ENCODE measurements at regions not wholly inside any gene's neighbourhood (a gene's known extent, or its start where the extent isn't known, plus 50 kb on each side); places are given as distances from the start of the nearest gene placed in this dataset.
"Not testable (repeated sequence)": the region's sequence is repeated elsewhere in the genome, so short reads cannot be mapped to it uniquely, and the experiment has no call there.

- in situ Hi-C loops (cut with MboI; ENCODE audit: low sequenced_read_pairs): no loop called here
Observed at GRCh38 chr10:109218207-109218606, 705.1 kb downstream of the XPNPEP1 start.

GRCh38 chr10:109215291-109216075 is 707.8 kb downstream of the XPNPEP1 start:
- in situ Hi-C loops (cut with MboI; ENCODE audit: low sequenced_read_pairs): no loop called here

- in situ Hi-C loops (cut with MboI; ENCODE audit: low sequenced_read_pairs): not testable (repeated sequence)
Observed at GRCh38 chr10:109214891-109215290, 708.4 kb downstream of the XPNPEP1 start.

- in situ Hi-C loops (cut with MboI; ENCODE audit: low sequenced_read_pairs): no loop called here
Observed at GRCh38 chr10:109207361-109207760, 716.0 kb downstream of the XPNPEP1 start.

- in situ Hi-C loops (cut with MboI; ENCODE audit: low sequenced_read_pairs): no loop called here
Observed at GRCh38 chr10:109205929-109206585, 717.3 kb downstream of the XPNPEP1 start.

GRCh38 chr10:109203646-109204353 is 719.5 kb downstream of the XPNPEP1 start:
- in situ Hi-C loops (cut with MboI; ENCODE audit: low sequenced_read_pairs): no loop called here

- in situ Hi-C loops (cut with MboI; ENCODE audit: low sequenced_read_pairs): no loop called here
Observed at GRCh38 chr10:109202111-109202510, 721.2 kb downstream of the XPNPEP1 start.

- in situ Hi-C loops (cut with MboI; ENCODE audit: low sequenced_read_pairs): no loop called here
Observed at GRCh38 chr10:109200646-109201045, 722.7 kb downstream of the XPNPEP1 start.

- in situ Hi-C loops (cut with MboI; ENCODE audit: low sequenced_read_pairs): no loop called here
Observed at GRCh38 chr10:109191823-109192222, 731.5 kb downstream of the XPNPEP1 start.

GRCh38 chr10:109191341-109191740 is 732.0 kb downstream of the XPNPEP1 start:
- in situ Hi-C loops (cut with MboI; ENCODE audit: low sequenced_read_pairs): no loop called here

GRCh38 chr10:109187677-109188076 is 735.6 kb downstream of the XPNPEP1 start:
- in situ Hi-C loops (cut with MboI; ENCODE audit: low sequenced_read_pairs): no loop called here

GRCh38 chr10:109183366-109183765 is 739.9 kb downstream of the XPNPEP1 start:
- in situ Hi-C loops (cut with MboI; ENCODE audit: low sequenced_read_pairs): no loop called here

GRCh38 chr10:109178591-109178990 is 744.7 kb downstream of the XPNPEP1 start:
- in situ Hi-C loops (cut with MboI; ENCODE audit: low sequenced_read_pairs): no loop called here

GRCh38 chr10:109174526-109174925 is 748.8 kb downstream of the XPNPEP1 start:
- in situ Hi-C loops (cut with MboI; ENCODE audit: low sequenced_read_pairs): no loop called here

GRCh38 chr10:109173937-109174336 is 749.4 kb downstream of the XPNPEP1 start:
- in situ Hi-C loops (cut with MboI; ENCODE audit: low sequenced_read_pairs): no loop called here

- in situ Hi-C loops (cut with MboI; ENCODE audit: low sequenced_read_pairs): no loop called here
Observed at GRCh38 chr10:109173121-109173520, 750.2 kb downstream of the XPNPEP1 start.

GRCh38 chr10:109166935-109167334 is 756.4 kb downstream of the XPNPEP1 start:
- in situ Hi-C loops (cut with MboI; ENCODE audit: low sequenced_read_pairs): no loop called here

GRCh38 chr10:109159351-109159750 is 764.0 kb downstream of the XPNPEP1 start:
- in situ Hi-C loops (cut with MboI; ENCODE audit: low sequenced_read_pairs): no loop called here

GRCh38 chr10:109156396-109156795 is 766.9 kb downstream of the XPNPEP1 start:
- in situ Hi-C loops (cut with MboI; ENCODE audit: low sequenced_read_pairs): no loop called here

- in situ Hi-C loops (cut with MboI; ENCODE audit: low sequenced_read_pairs): no loop called here
Observed at GRCh38 chr10:109149666-109150350, 773.5 kb downstream of the XPNPEP1 start.

GRCh38 chr10:109127363-109127762 is 795.9 kb downstream of the XPNPEP1 start:
- in situ Hi-C loops (cut with MboI; ENCODE audit: low sequenced_read_pairs): no loop called here
